BE2C (cell line): ENCODE measurements at regions not wholly inside any gene's neighbourhood (a gene's known extent, or its start where the extent isn't known, plus 50 kb on each side); places are given as distances from the start of the nearest gene placed in this dataset.

ENCODE experiments used
- DNase-seq: peaks from one replicate; pipeline ENCODE4 v3.0.0-alpha.2; 2020
- H3K27me3 ChIP-seq: fragments of 250-450 bp; sonication (Bioruptor Pico); 2 replicates; pipeline ENCODE4 v1.5.1; 2020; ENCODE audit warnings: mild to moderate bottlenecking
- H3K36me3 ChIP-seq: fragments of 250-450 bp; sonication (Bioruptor Pico); 2 replicates; pipeline ENCODE4 v1.5.1; 2020; ENCODE audit warnings: mild to moderate bottlenecking
- H3K4me1 ChIP-seq: fragments of 250-450 bp; sonication (Bioruptor Pico); 2 replicates; pipeline ENCODE4 v1.5.1; 2020
- H3K4me3 ChIP-seq: 2 replicates; pipeline ENCODE4 v1.5.1; 2011; ENCODE audit warnings: low read depth, low read length
- H3K9me3 ChIP-seq: fragments of 250-450 bp; sonication (Bioruptor Pico); 2 replicates; pipeline ENCODE4 v1.5.1; 2020
- CTCF ChIP-seq: IDR thresholded peaks from 2 replicates; pipeline ENCODE4 v1.5.1; 2012; ENCODE audit warnings: mild to moderate bottlenecking, low read depth, low read length

GRCh38 chr16:55925242-55925641, 50.1 kb upstream of the CES5A start:
- H3K4me1 ChIP-seq = no peaks in the 10 kb centered on the region
- no peak overlapping the region for H3K4me3 ChIP-seq
- H3K9me3 ChIP-seq = no peaks in the 10 kb centered on the region
- no peak for TF ChIP-seq CTCF
- DNase-seq = no peak
- H3K27me3 ChIP-seq = peaks cover 28% of the 10 kb centered on the region
- no peaks in the 10 kb centered on the region for H3K36me3 ChIP-seq
